ENCODE measurements at regions not wholly inside any gene's neighbourhood (a gene's known extent, or its start where the extent isn't known, plus 50 kb on each side); places are given as distances from the start of the nearest gene placed in this dataset.

- POLR2A ChIA-PET = no interaction called here
- CTCF ChIA-PET = interaction anchor here (0.6 to 1.4 kb wide), 3 partner anchors 254 to 1966 kb away, joined by 3 read pairs; no protein-coding TSS in a partner anchor
These were observed 368.6 kb downstream of the DMRTA1 start for GRCh38 chr9:22815246-22815645.

More at GRCh38 chr9:22815246-22815645, 368.6 kb downstream of the DMRTA1 start:
- Histone ChIP-seq H3K4me1 (ENCODE audit: control insufficient read depth, insufficient read depth, low read length) (no peaks in the 10 kb centered on the region), H3K9me3 (ENCODE audit: control insufficient read depth, insufficient read depth, low read depth, low read length) (no peaks in the 10 kb centered on the region), H3K4me3 (ENCODE audit: low read depth, low read length) (no peak overlapping the region), H3K27ac (ENCODE audit: extremely low read depth, low read depth, low read length) (no peak overlapping the region), H3K36me3 (ENCODE audit: control insufficient read depth in 2 of 2, insufficient read depth in 1 of 2, low read length in 2 of 2) (no peaks in the 10 kb centered on the region)
- TF ChIP-seq ZNF560 (tag by site-specific recombination; IDR thresholded peaks at IDR 0.05; ENCODE audit: borderline replicate concordance) (no peak), ZNF596 (tag by site-specific recombination; IDR thresholded peaks at IDR 0.05) (no peak), ZNF704 (tag by site-specific recombination; IDR thresholded peaks at IDR 0.05) (no peak), ATF2 (tag by site-specific recombination; IDR thresholded peaks at IDR 0.05; ENCODE audit: low read depth) (no peak), REST (tag by site-specific recombination; IDR thresholded peaks at IDR 0.05) (no peak), PRDM6 (tag by site-specific recombination; IDR thresholded peaks at IDR 0.05) (no peak), ZNF623 (tag by site-specific recombination; IDR thresholded peaks at IDR 0.05) (no peak), ZNF155 (tag by site-specific recombination; IDR thresholded peaks at IDR 0.05) (no peak), ZNF391 (tag by site-specific recombination; IDR thresholded peaks at IDR 0.05; ENCODE audit: borderline replicate concordance, low read depth) (no peak), ZNF394 (tag by site-specific recombination; IDR thresholded peaks at IDR 0.05; ENCODE audit: borderline replicate concordance) (no peak), ZNF404 (tag by site-specific recombination; IDR thresholded peaks at IDR 0.05) (no peak), ZNF785 (tag by site-specific recombination; IDR thresholded peaks at IDR 0.05) (no peak), ZNF639 (tag by site-specific recombination; IDR thresholded peaks at IDR 0.05) (no peak)
